ENCODE measurements at regions not wholly inside any gene's neighbourhood (a gene's known extent, or its start where the extent isn't known, plus 50 kb on each side); places are given as distances from the start of the nearest gene placed in this dataset.

DNA sequence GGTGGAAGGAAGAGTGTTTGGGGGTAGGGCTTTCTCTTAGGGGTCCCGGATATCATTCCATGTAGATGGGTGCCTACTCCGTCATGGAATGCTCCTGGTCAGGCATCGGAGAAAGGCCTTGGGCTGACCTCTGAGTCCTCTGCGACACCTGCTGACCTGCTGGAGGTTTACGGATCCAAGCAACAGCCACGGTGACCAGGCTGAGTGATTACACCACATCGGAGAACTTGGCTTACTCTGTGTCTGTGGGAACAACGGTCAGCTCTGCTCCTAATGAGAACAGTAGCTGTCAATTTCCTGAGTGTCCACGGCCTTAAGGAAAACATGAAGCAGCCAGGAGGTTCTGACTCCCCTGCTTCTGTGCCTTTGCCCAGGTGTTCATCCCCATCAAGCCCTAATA, 73.2 kb downstream of the TNP1 start:
- Histone ChIP-seq H3K36me3 (ENCODE audit: insufficient read depth, low read length) (no peaks in the 10 kb centered on the region), H3K9me3 (ENCODE audit: low read length) (no peaks in the 10 kb centered on the region), H3K9me2 (ENCODE audit: insufficient read depth, low read length) (no peaks in the 10 kb centered on the region), H3F3A (ENCODE audit: insufficient read depth, low read length, poor library complexity, severe bottlenecking) (no peaks in the 10 kb centered on the region), H3K79me2 (replicated peaks; ENCODE audit: insufficient read depth, low read length) (no peaks in the 10 kb centered on the region), H3K27ac (ENCODE audit: low read length) (no peak overlapping the region), H3K4me3 (ENCODE audit: low read length) (no peak overlapping the region), H2AFZ (ENCODE audit: low read depth, low read length) (no peak overlapping the region), H3K27me3 (ENCODE audit: insufficient read depth, low read depth, low read length) (no peaks in the 10 kb centered on the region), H4K20me1 (ENCODE audit: insufficient read depth) (no peaks in the 10 kb centered on the region), H3K9ac (ENCODE audit: low read length) (no peak overlapping the region), H3K4me2 (ENCODE audit: low read length) (no peak overlapping the region)
- TF ChIP-seq REST (IDR thresholded peaks at IDR 0.05; ENCODE audit: borderline replicate concordance): no peak
- no peak for TF ChIP-seq POLR2AphosphoS5 (IDR thresholded peaks at IDR 0.05)
- TF ChIP-seq EP300 (conservative IDR thresholded peaks at IDR 0.05; ENCODE audit: poor library complexity, severe bottlenecking): no peak
- TF ChIP-seq EZH2 (IDR thresholded peaks at IDR 0.05; ENCODE audit: borderline replicate concordance, insufficient read depth, low read length, poor library complexity, severe bottlenecking): no peak
- no peak for TF ChIP-seq TAF1 (IDR thresholded peaks at IDR 0.05; ENCODE audit: low read depth)
- TF ChIP-seq RAD21 (conservative IDR thresholded peaks at IDR 0.05): no peak
- no peak for TF ChIP-seq SMC3 (conservative IDR thresholded peaks at IDR 0.05; ENCODE audit: poor library complexity)
- no peak for TF ChIP-seq CTCF (IDR thresholded peaks at IDR 0.05; ENCODE audit: poor library complexity, severe bottlenecking)
- TF ChIP-seq MXI1 (conservative IDR thresholded peaks at IDR 0.05; ENCODE audit: poor library complexity, severe bottlenecking): no peak

DNA sequence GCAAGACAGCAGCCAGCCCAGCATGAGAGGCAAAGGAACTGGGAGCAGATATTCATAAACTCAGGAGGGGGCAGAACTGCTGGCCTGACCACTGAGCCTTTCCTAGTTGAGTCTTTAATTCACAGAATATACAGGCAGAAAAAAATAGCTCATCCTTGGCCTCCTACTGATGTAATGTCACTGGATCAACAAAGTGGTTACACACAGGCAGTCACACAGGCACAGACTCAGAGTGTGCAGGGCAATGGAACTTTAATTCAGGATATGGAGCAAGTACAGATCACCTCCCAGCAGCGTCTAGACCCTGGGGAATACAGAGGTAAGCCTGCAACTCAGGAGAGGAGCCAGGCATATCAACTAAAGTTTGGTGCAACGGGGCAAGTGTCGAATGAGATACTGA, 75.4 kb downstream of the TNP1 start:
- Histone ChIP-seq H2AFZ (ENCODE audit: low read depth, low read length) (no peak overlapping the region), H3K79me2 (replicated peaks; ENCODE audit: insufficient read depth, low read length) (no peaks in the 10 kb centered on the region), H3K36me3 (ENCODE audit: insufficient read depth, low read length) (no peaks in the 10 kb centered on the region), H3K4me3 (ENCODE audit: low read length) (no peak overlapping the region), H3K9me3 (ENCODE audit: low read length) (no peaks in the 10 kb centered on the region), H3K9ac (ENCODE audit: low read length) (no peak overlapping the region), H4K20me1 (ENCODE audit: insufficient read depth) (no peaks in the 10 kb centered on the region), H3K27me3 (ENCODE audit: insufficient read depth, low read depth, low read length) (no peaks in the 10 kb centered on the region), H3K4me2 (ENCODE audit: low read length) (no peak overlapping the region), H3K27ac (ENCODE audit: low read length) (no peak overlapping the region), H3K9me2 (ENCODE audit: insufficient read depth, low read length) (no peaks in the 10 kb centered on the region), H3F3A (ENCODE audit: insufficient read depth, low read length, poor library complexity, severe bottlenecking) (no peaks in the 10 kb centered on the region)
- TF ChIP-seq REST (IDR thresholded peaks at IDR 0.05; ENCODE audit: borderline replicate concordance) (no peak), MXI1 (conservative IDR thresholded peaks at IDR 0.05; ENCODE audit: poor library complexity, severe bottlenecking) (no peak), EP300 (conservative IDR thresholded peaks at IDR 0.05; ENCODE audit: poor library complexity, severe bottlenecking) (no peak), POLR2AphosphoS5 (IDR thresholded peaks at IDR 0.05) (no peak)

Data from neural cell (in vitro differentiated cells).